ENCODE measurements at regions not wholly inside any gene's neighbourhood (a gene's known extent, or its start where the extent isn't known, plus 50 kb on each side); places are given as distances from the start of the nearest gene placed in this dataset.

DNA sequence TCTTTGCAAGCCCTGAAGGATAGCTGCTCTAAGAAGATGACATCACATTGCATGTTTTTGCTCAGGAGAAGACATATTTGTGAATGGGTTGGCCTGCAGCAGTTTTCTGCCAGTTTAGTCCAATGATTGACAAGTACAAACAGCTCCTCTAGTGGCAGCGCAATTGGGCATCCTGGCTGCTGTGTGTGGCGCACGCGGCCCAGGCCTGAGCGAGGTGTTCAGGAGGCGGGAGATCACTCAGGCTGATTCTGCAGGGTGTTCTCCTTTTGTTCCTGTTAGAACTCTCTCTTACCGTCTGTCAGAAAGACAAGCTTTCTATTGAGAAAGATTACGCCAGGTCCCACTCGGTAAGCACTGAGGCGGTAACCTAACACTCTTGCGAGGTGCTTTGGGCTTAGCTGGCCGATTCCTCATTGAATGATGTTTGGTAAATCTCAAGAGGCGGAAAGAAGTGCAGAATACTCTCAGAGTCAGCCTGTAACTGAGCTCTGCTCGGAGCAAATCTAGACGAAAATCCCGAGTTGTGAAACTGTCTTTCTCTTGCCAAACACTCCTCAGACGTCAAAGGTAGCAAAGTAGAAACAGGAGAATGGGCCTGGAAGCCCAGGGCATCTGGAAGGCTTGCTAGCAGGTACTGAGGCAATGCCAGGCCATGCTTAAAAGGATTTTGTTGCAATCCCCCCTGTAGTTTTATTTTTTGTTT, 219.2 kb upstream of the BMPER start:
- no peak overlapping the region for H3K27ac ChIP-seq
- 88 to 91% (median 91%) methylated on average over 17 of the region's 17 CpGs for WGBS, 4 donors
- H3K9me3 ChIP-seq: no peaks in the 10 kb centered on the region
- H3K4me3 ChIP-seq: no peak overlapping the region
- H3K4me1 ChIP-seq: no peaks in the 10 kb centered on the region
- H3K36me3 ChIP-seq: no peaks in the 10 kb centered on the region
- ATAC-seq (no peak), DNase-seq (no peak)
- intact Hi-C loops (cut with DNase I): loop anchor here in 1 of 10 donors (10.0 kb wide), 1 partner anchor 211 kb away; no protein-coding TSS in a partner anchor
- H3K27me3 ChIP-seq: no peaks in the 10 kb centered on the region
- TF ChIP-seq POLR2A (IDR thresholded peaks at IDR 0.05): no peak
- TF ChIP-seq, protein P1, sequence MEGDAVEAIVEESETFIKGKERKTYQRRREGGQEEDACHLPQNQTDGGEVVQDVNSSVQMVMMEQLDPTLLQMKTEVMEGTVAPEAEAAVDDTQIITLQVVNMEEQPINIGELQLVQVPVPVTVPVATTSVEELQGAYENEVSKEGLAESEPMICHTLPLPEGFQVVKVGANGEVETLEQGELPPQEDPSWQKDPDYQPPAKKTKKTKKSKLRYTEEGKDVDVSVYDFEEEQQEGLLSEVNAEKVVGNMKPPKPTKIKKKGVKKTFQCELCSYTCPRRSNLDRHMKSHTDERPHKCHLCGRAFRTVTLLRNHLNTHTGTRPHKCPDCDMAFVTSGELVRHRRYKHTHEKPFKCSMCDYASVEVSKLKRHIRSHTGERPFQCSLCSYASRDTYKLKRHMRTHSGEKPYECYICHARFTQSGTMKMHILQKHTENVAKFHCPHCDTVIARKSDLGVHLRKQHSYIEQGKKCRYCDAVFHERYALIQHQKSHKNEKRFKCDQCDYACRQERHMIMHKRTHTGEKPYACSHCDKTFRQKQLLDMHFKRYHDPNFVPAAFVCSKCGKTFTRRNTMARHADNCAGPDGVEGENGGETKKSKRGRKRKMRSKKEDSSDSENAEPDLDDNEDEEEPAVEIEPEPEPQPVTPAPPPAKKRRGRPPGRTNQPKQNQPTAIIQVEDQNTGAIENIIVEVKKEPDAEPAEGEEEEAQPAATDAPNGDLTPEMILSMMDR (IDR thresholded peaks at IDR 0.05): no peak

GRCh38 chr7:33687625-33688024, 217.7 kb upstream of the BMPER start:
- no peaks in the 10 kb centered on the region for H3K4me1 ChIP-seq
- no peaks in the 10 kb centered on the region for H3K36me3 ChIP-seq
- H3K27me3 ChIP-seq: no peaks in the 10 kb centered on the region
- H3K4me3 ChIP-seq: no peak overlapping the region
- H3K9me3 ChIP-seq: no peaks in the 10 kb centered on the region
- DNase-seq: no peak
- intact Hi-C loops (cut with DNase I): loop anchor here in 1 of 10 donors (10.0 kb wide), 1 partner anchor 213 kb away; no protein-coding TSS in a partner anchor
- no peak overlapping the region for H3K27ac ChIP-seq
- TF ChIP-seq POLR2A (IDR thresholded peaks at IDR 0.05): no peak
- TF ChIP-seq, protein P1 (IDR thresholded peaks at IDR 0.05): no peak
- no peak for ATAC-seq
- WGBS, 4 donors: 74 to 81% (median 81%) methylated on average over 3 of the region's 3 CpGs

- H3K27ac ChIP-seq: no peak overlapping the region
- TF ChIP-seq, protein P1 (IDR thresholded peaks at IDR 0.05): no peak
- TF ChIP-seq POLR2A (IDR thresholded peaks at IDR 0.05): no peak
- intact Hi-C loops (cut with DNase I): no loop called here
- DNase-seq: no peak
- no peaks in the 10 kb centered on the region for H3K36me3 ChIP-seq
- no peak overlapping the region for H3K4me3 ChIP-seq
- no peak for ATAC-seq
- no peaks in the 10 kb centered on the region for H3K27me3 ChIP-seq
- no peaks in the 10 kb centered on the region for H3K4me1 ChIP-seq
- H3K9me3 ChIP-seq: no peaks in the 10 kb centered on the region
Observed at GRCh38 chr7:33691180-33691579, 214.2 kb upstream of the BMPER start.

GRCh38 chr7:33692956-33693355, 212.4 kb upstream of the BMPER start:
- intact Hi-C loops (cut with DNase I): no loop called here
- no peaks in the 10 kb centered on the region for H3K27me3 ChIP-seq
- DNase-seq (no peak), ATAC-seq (no peak)
- 49 to 81% (median 63%) methylated on average over 4 of the region's 4 CpGs for WGBS, 4 donors
- no peaks in the 10 kb centered on the region for H3K4me1 ChIP-seq
- H3K9me3 ChIP-seq: no peaks in the 10 kb centered on the region
- H3K27ac ChIP-seq: no peak overlapping the region
- H3K36me3 ChIP-seq: no peaks in the 10 kb centered on the region
- H3K4me3 ChIP-seq: no peak overlapping the region
- TF ChIP-seq POLR2A (IDR thresholded peaks at IDR 0.05): no peak
- TF ChIP-seq, protein P1 (IDR thresholded peaks at IDR 0.05): no peak

All from heart left ventricle (tissue), 16 donors.